Liver (tissue), 7 donors: ENCODE measurements at regions not wholly inside any gene's neighbourhood (a gene's known extent, or its start where the extent isn't known, plus 50 kb on each side); places are given as distances from the start of the nearest gene placed in this dataset.
A peak's percentile ranks its signal among the peaks of the same experiment; 100 is the strongest.

ENCODE experiments used
- DNase-seq: peaks from one replicate; pipeline ENCODE4 v3.0.0-alpha.2; 2017; ENCODE audit warnings: low spot score
- H3K27ac ChIP-seq, 2 donors: one replicate each; pipeline ENCODE4 v1.7.0; 2013; ENCODE audit warnings: inconsistent platforms in 2 of 2, low read length in 2 of 2, control low read depth in 1 of 2, low read depth in 1 of 2, mild to moderate bottlenecking in 1 of 2
- H3K27me3 ChIP-seq, 4 donors: one replicate each; pipeline versions ENCODE4 v1.6.1 to v1.7.0; 2013; ENCODE audit warnings: low read length in 3 of 4, inconsistent platforms in 1 of 4, mild to moderate bottlenecking in 1 of 4, moderate library complexity in 1 of 4; ENCODE audit not compliant: control insufficient read depth in 4 of 4, insufficient read depth in 4 of 4
- H3K36me3 ChIP-seq, 4 donors: one replicate each; pipeline versions ENCODE4 v1.6.1 to v1.7.0; 2013; ENCODE audit warnings: low read length in 3 of 4, mild to moderate bottlenecking in 3 of 4, low read depth in 1 of 4, moderate library complexity in 1 of 4; ENCODE audit not compliant: control insufficient read depth in 4 of 4, insufficient read depth in 3 of 4
- H3K4me1 ChIP-seq, 4 donors: one replicate each; pipeline versions ENCODE4 v1.6.1 to v1.7.0; 2013; ENCODE audit warnings: low read length in 3 of 4, mild to moderate bottlenecking in 3 of 4, moderate library complexity in 1 of 4; ENCODE audit not compliant: control insufficient read depth in 4 of 4, insufficient read depth in 4 of 4
- H3K4me3 ChIP-seq, 3 donors: one replicate each; pipeline versions ENCODE4 v1.6.1 to v1.7.0; 2013; ENCODE audit warnings: low read length in 3 of 3, control low read depth in 1 of 3, low read depth in 1 of 3, mild to moderate bottlenecking in 1 of 3
- H3K9ac ChIP-seq, 2 donors: one replicate each; pipeline ENCODE4 v1.7.0; 2013; ENCODE audit warnings: low read length in 2 of 2, mild to moderate bottlenecking in 2 of 2, moderate library complexity in 2 of 2, control low read depth in 1 of 2, low read depth in 1 of 2
- H3K9me3 ChIP-seq, 4 donors: one replicate each; pipeline versions ENCODE4 v1.6.1 to v1.7.0; 2013; ENCODE audit warnings: low read length in 3 of 4; ENCODE audit not compliant: control insufficient read depth in 4 of 4
- ATF3 ChIP-seq: IDR thresholded peaks from 2 replicates; pipeline ENCODE4 v1.6.1; 2016; ENCODE audit warnings: antibody characterized with exemption
- EGR1 ChIP-seq, 2 donors: IDR thresholded peaks; 2 replicates each; pipeline ENCODE4 v1.6.1; 2016 to 2018; ENCODE audit warnings: antibody characterized with exemption in 2 of 2, low read depth in 2 of 2
- FOXA1 ChIP-seq: IDR thresholded peaks from 2 replicates; pipeline ENCODE4 v1.6.1; 2016; ENCODE audit warnings: antibody characterized with exemption
- FOXA2 ChIP-seq: IDR thresholded peaks from 2 replicates; pipeline ENCODE4 v1.6.1; 2016; ENCODE audit warnings: antibody characterized with exemption
- GABPA ChIP-seq, 2 donors: IDR thresholded peaks in 1 of 2; conservative IDR thresholded peaks in 1 of 2; 2 replicates each; pipeline ENCODE4 v1.6.1; 2016; ENCODE audit warnings: antibody characterized with exemption in 2 of 2, mild to moderate bottlenecking in 1 of 2, moderate library complexity in 1 of 2
- HNF4A ChIP-seq, 2 donors: conservative IDR thresholded peaks; 2 replicates each; pipeline ENCODE4 v1.6.1; 2016; ENCODE audit warnings: antibody characterized with exemption in 2 of 2, mild to moderate bottlenecking in 2 of 2
- HNF4G ChIP-seq: IDR thresholded peaks from 2 replicates; pipeline ENCODE4 v1.6.1; 2016; ENCODE audit warnings: antibody characterized with exemption
- JUND ChIP-seq, 2 donors: IDR thresholded peaks; 2 replicates each; pipeline ENCODE4 v1.6.1; 2016; ENCODE audit warnings: antibody characterized with exemption in 2 of 2
- MAX ChIP-seq: IDR thresholded peaks from 2 replicates; pipeline ENCODE4 v1.6.1; 2016; ENCODE audit warnings: antibody characterized with exemption
- NR2F2 ChIP-seq: IDR thresholded peaks from 2 replicates; pipeline ENCODE4 v1.6.1; 2016; ENCODE audit warnings: antibody characterized with exemption
- RAD21 ChIP-seq, 2 donors: IDR thresholded peaks; 2 replicates each; pipeline ENCODE4 v1.6.1; 2016; ENCODE audit warnings: antibody characterized with exemption in 2 of 2, mild to moderate bottlenecking in 2 of 2
- REST ChIP-seq: IDR thresholded peaks from 2 replicates; pipeline ENCODE4 v1.6.1; 2016; ENCODE audit warnings: antibody characterized with exemption, mild to moderate bottlenecking
- RXRA ChIP-seq, 2 donors: IDR thresholded peaks; 2 replicates each; pipeline ENCODE4 v1.6.1; 2017 to 2018; ENCODE audit warnings: antibody characterized with exemption in 2 of 2, mild to moderate bottlenecking in 1 of 2
- SP1 ChIP-seq: IDR thresholded peaks from 2 replicates; pipeline ENCODE4 v1.6.1; 2018; ENCODE audit warnings: antibody characterized with exemption, mild to moderate bottlenecking
- TAF1 ChIP-seq: conservative IDR thresholded peaks from 2 replicates; pipeline ENCODE4 v1.6.1; 2016; ENCODE audit warnings: antibody characterized with exemption, mild to moderate bottlenecking
- YY1 ChIP-seq: IDR thresholded peaks from 2 replicates; pipeline ENCODE4 v1.6.1; 2016; ENCODE audit warnings: antibody characterized with exemption, mild to moderate bottlenecking
- ZBTB33 ChIP-seq: IDR thresholded peaks from 2 replicates; pipeline ENCODE4 v1.6.1; 2016; ENCODE audit warnings: antibody characterized with exemption
- WGBS: extraction: QIAGEN DNeasy Blood & Tissue Kit; methylation state at CpG from one replicate; pipeline ENCODE4 v1.1.7; 2013; 5-methylcytosine and 5-hydroxymethylcytosine counted together
- donor health status: healthy.
- donor health status: healthy.
- donor health status: healthy.
- donor health status: healthy.

- TF ChIP-seq EGR1 (IDR thresholded peaks at IDR 0.05; ENCODE audit: low read depth in 2 of 2) (no peak), ZBTB33 (no peak), FOXA1 (no peak), RXRA (IDR thresholded peaks at IDR 0.05) (no peak), GABPA (IDR thresholded peaks at IDR 0.05 in 1 of 2, conservative IDR thresholded peaks at IDR 0.05 in 1 of 2) (no peak)
- Histone ChIP-seq H3K4me3 (no peak overlapping the region), H3K4me1 (peaks cover 0 to 6% (median 0%) of the 10 kb centered on the region in 4 donors), H3K36me3 (no peaks in the 10 kb centered on the region), H3K27me3 (peaks cover 0 to 7% (median 0%) of the 10 kb centered on the region in 4 donors), H3K9ac (no peak overlapping the region), H3K27ac (no peak overlapping the region), H3K9me3 (no peaks in the 10 kb centered on the region)
- no peak for DNase-seq
- 84% methylated on average over 2 of the region's 2 CpGs for WGBS
Observed at GRCh38 chr9:87243602-87244001, 254.1 kb upstream of the DAPK1 start.

- H3K4me1 ChIP-seq = peaks cover 0 to 6% (median 0%) of the 10 kb centered on the region in 4 donors
- peaks cover 0 to 7% (median 0%) of the 10 kb centered on the region in 4 donors for H3K27me3 ChIP-seq
- DNase-seq = no peak
- no peak overlapping the region for H3K4me3 ChIP-seq
- H3K36me3 ChIP-seq = no peaks in the 10 kb centered on the region
- no peaks in the 10 kb centered on the region for H3K9me3 ChIP-seq
- TF ChIP-seq SP1 (peak; percentile 28), RXRA (IDR thresholded peaks at IDR 0.05) (peak in 1 of 2 donors; percentile 14), ATF3 (no peak), ZBTB33 (no peak), HNF4A (conservative IDR thresholded peaks at IDR 0.05) (peak; percentile 52 to 58), TAF1 (no peak), NR2F2 (no peak), JUND (IDR thresholded peaks at IDR 0.05) (no peak), MAX (no peak), RAD21 (IDR thresholded peaks at IDR 0.05) (no peak), REST (no peak), YY1 (no peak), HNF4G (no peak), GABPA (IDR thresholded peaks at IDR 0.05 in 1 of 2, conservative IDR thresholded peaks at IDR 0.05 in 1 of 2) (no peak), FOXA2 (no peak)
- no peak overlapping the region for H3K9ac ChIP-seq
- WGBS = 32% methylated on average over 4 of the region's 4 CpGs
- no peak overlapping the region for H3K27ac ChIP-seq
Observed at GRCh38 chr9:87245271-87245670, 252.4 kb upstream of the DAPK1 start.
